Smooth muscle cell (in vitro differentiated cells): ENCODE measurements at regions not wholly inside any gene's neighbourhood (a gene's known extent, or its start where the extent isn't known, plus 50 kb on each side); places are given as distances from the start of the nearest gene placed in this dataset.

Experiments used
- DNase-seq: peaks from one replicate; lab custom pipeline; 2025; ENCODE audit not compliant: unreplicated experiment; lab: John Stamatoyannopoulos, UW
- H2AFZ ChIP-seq: fragments of 200-600 bp; sonication (generic); 2 replicates; pipeline ENCODE4 v1.6.0; 2016; ENCODE audit warnings: antibody characterized with exemption, low read depth, mild to moderate bottlenecking
- H3F3A ChIP-seq: fragments of 200-600 bp; sonication (generic); 2 replicates; pipeline ENCODE4 v1.6.0; 2017; ENCODE audit warnings: antibody characterized with exemption, low read depth
- H3K27ac ChIP-seq: fragments of 200-600 bp; sonication (generic); 2 replicates; pipeline ENCODE4 v1.5.1; 2016; ENCODE audit warnings: low read depth, mild to moderate bottlenecking
- H3K27me3 ChIP-seq: fragments of 200-600 bp; sonication (generic); 2 replicates; pipeline ENCODE4 v1.6.1; 2016; ENCODE audit warnings: low read depth, mild to moderate bottlenecking
- H3K36me3 ChIP-seq: fragments of 200-600 bp; sonication (generic); 2 replicates; pipeline ENCODE4 v1.5.1; 2016; ENCODE audit warnings: low read depth
- H3K4me1 ChIP-seq: fragments of 200-600 bp; sonication (generic); 2 replicates; pipeline ENCODE4 v1.5.1; 2016; ENCODE audit warnings: low read depth
- H3K4me2 ChIP-seq: fragments of 200-600 bp; sonication (generic); 2 replicates; pipeline ENCODE4 v1.6.0; 2016; ENCODE audit warnings: mild to moderate bottlenecking
- H3K4me3 ChIP-seq: fragments of 200-600 bp; sonication (generic); 2 replicates; pipeline ENCODE4 v1.5.1; 2016; ENCODE audit warnings: mild to moderate bottlenecking
- H3K79me2 ChIP-seq: fragments of 200-600 bp; sonication (generic); 2 replicates; pipeline ENCODE4 v1.6.0; 2016; ENCODE audit warnings: low read depth, mild to moderate bottlenecking
- H3K9ac ChIP-seq: fragments of 200-600 bp; sonication (generic); 2 replicates; pipeline ENCODE4 v1.6.0; 2016; ENCODE audit warnings: low read depth
- H3K9me3 ChIP-seq: fragments of 200-600 bp; sonication (generic); replicated peaks from 2 replicates; pipeline ENCODE4 v1.5.1; 2016; ENCODE audit warnings: low read depth
- H4K20me1 ChIP-seq: fragments of 200-600 bp; sonication (generic); 2 replicates; pipeline ENCODE4 v1.6.0; 2016; ENCODE audit warnings: low read depth
- CTCF ChIP-seq: fragments of 200-600 bp; sonication (generic); IDR thresholded peaks from 2 replicates; pipeline ENCODE4 v1.5.1; 2017; ENCODE audit warnings: borderline replicate concordance, mild to moderate bottlenecking, antibody characterized with exemption; ENCODE audit not compliant: insufficient read depth, poor library complexity, severe bottlenecking
- WGBS: methylation state at CpG from one replicate; pipeline ENCODE4 v1.1.7; 2016; ENCODE audit warnings: low lambda C conversion rate; 5-methylcytosine and 5-hydroxymethylcytosine counted together

GRCh38 chr5:158082696-158083287 is 223.8 kb upstream of the CLINT1 start:
- Histone ChIP-seq H3K4me3 (no peak overlapping the region), H3K27me3 (peaks cover 4% of the 10 kb centered on the region), H3F3A (no peaks in the 10 kb centered on the region), H3K9ac (no peak overlapping the region), H4K20me1 (no peaks in the 10 kb centered on the region), H3K4me1 (no peaks in the 10 kb centered on the region), H3K4me2 (no peak overlapping the region), H3K9me3 (no peaks in the 10 kb centered on the region), H3K27ac (no peak overlapping the region), H3K36me3 (no peaks in the 10 kb centered on the region), H3K79me2 (no peaks in the 10 kb centered on the region), H2AFZ (no peak overlapping the region)
- WGBS = 81% methylated on average over 2 of the region's 2 CpGs
- no peak for TF ChIP-seq CTCF
- no peak for DNase-seq

GRCh38 chr5:158080112-158080511 is 221.2 kb upstream of the CLINT1 start:
- no peak for TF ChIP-seq CTCF
- H3K27ac ChIP-seq = no peak overlapping the region
- H3K4me3 ChIP-seq = no peak overlapping the region
- H3K79me2 ChIP-seq = no peaks in the 10 kb centered on the region
- 74% methylated on average over 1 of the region's 1 CpG for WGBS
- H3K36me3 ChIP-seq = no peaks in the 10 kb centered on the region
- no peaks in the 10 kb centered on the region for H3F3A ChIP-seq
- H2AFZ ChIP-seq = no peak overlapping the region
- H3K27me3 ChIP-seq = no peaks in the 10 kb centered on the region
- no peak overlapping the region for H3K9ac ChIP-seq
- H4K20me1 ChIP-seq = no peaks in the 10 kb centered on the region
- no peak overlapping the region for H3K4me2 ChIP-seq
- H3K9me3 ChIP-seq = no peaks in the 10 kb centered on the region
- H3K4me1 ChIP-seq = peaks cover 5% of the 10 kb centered on the region
- no peak for DNase-seq

- no peaks in the 10 kb centered on the region for H3F3A ChIP-seq
- no peak overlapping the region for H3K27ac ChIP-seq
- no peak overlapping the region for H3K4me2 ChIP-seq
- TF ChIP-seq CTCF = no peak
- H2AFZ ChIP-seq = no peak overlapping the region
- H3K4me3 ChIP-seq = no peak overlapping the region
- H3K79me2 ChIP-seq = no peaks in the 10 kb centered on the region
- no peak for DNase-seq
- no peak overlapping the region for H3K9ac ChIP-seq
- H3K27me3 ChIP-seq = no peaks in the 10 kb centered on the region
- H4K20me1 ChIP-seq = no peaks in the 10 kb centered on the region
- 92% methylated on average over 5 of the region's 5 CpGs for WGBS
- peaks cover 5% of the 10 kb centered on the region for H3K4me1 ChIP-seq
- no peaks in the 10 kb centered on the region for H3K36me3 ChIP-seq
- H3K9me3 ChIP-seq = no peaks in the 10 kb centered on the region
These were observed 220.2 kb upstream of the CLINT1 start for GRCh38 chr5:158079097-158079496.
